Activated naive CD4-positive, alpha-beta T cell treated with anti-CD3 and anti-CD28 coated beads for 36 hours (primary cell): ENCODE measurements at regions not wholly inside any gene's neighbourhood (a gene's known extent, or its start where the extent isn't known, plus 50 kb on each side); places are given as distances from the start of the nearest gene placed in this dataset.
"Not testable (repeated sequence)": the region's sequence is repeated elsewhere in the genome, so short reads cannot be mapped to it uniquely, and the experiment has no call there.

Source experiments
- CTCF ChIA-PET: fragments of 350-600 bp; sonication (Branson Sonifier 250); formaldehyde crosslinking; loops from one replicate; lab custom pipeline; 2021; ENCODE audit warnings: antibody characterized with exemption; lab: Charles Lee
- DNase-seq: peaks from one replicate; pipeline ENCODE4 v3.0.0-alpha.2; 2020
- H3K27ac Mint-ChIP-seq: one replicate; pipeline ENCODE4 v1.8.0; 2021; ENCODE audit warnings: mild to moderate bottlenecking, mixed read lengths
- H3K27me3 Mint-ChIP-seq: one replicate; pipeline ENCODE4 v1.8.0; 2021; ENCODE audit warnings: low read depth, mixed read lengths
- H3K36me3 Mint-ChIP-seq: one replicate; pipeline ENCODE4 v1.8.0; 2021; ENCODE audit warnings: low read depth, mixed read lengths
- H3K4me1 Mint-ChIP-seq: one replicate; pipeline ENCODE4 v1.8.0; 2021; ENCODE audit warnings: low read depth, mixed read lengths
- H3K4me3 Mint-ChIP-seq: one replicate; pipeline ENCODE4 v1.8.0; 2021; ENCODE audit warnings: mild to moderate bottlenecking, moderate library complexity, mixed read lengths
- H3K9me3 Mint-ChIP-seq: one replicate; pipeline ENCODE4 v1.8.0; 2021; ENCODE audit warnings: mixed read lengths
- intact Hi-C: fragments of 100-400 bp; cut with micrococcal nuclease; formaldehyde crosslinking; loops from one replicate; pipeline ENCODE4 v1.15.1; 2023

- H3K4me3 Mint-ChIP-seq, H3K4me1 Mint-ChIP-seq, H3K27me3 Mint-ChIP-seq, intact Hi-C loops, H3K36me3 Mint-ChIP-seq, H3K27ac Mint-ChIP-seq, H3K9me3 Mint-ChIP-seq, CTCF ChIA-PET: not testable (repeated sequence)
- peak; percentile 5 for DNase-seq
Observed at GRCh38 chr5:70307064-70307463, 108.1 kb upstream of the GTF2H2C_2 start.
